Breast epithelium (tissue), 3 donors: ENCODE measurements at regions not wholly inside any gene's neighbourhood (a gene's known extent, or its start where the extent isn't known, plus 50 kb on each side); places are given as distances from the start of the nearest gene placed in this dataset.

Experiments used
- POLR2A ChIP-seq: fragments of 450-650 bp; IDR thresholded peaks from one replicate; pipeline ENCODE4 v1.6.1; 2016; ENCODE audit warnings: antibody characterized with exemption, mild to moderate bottlenecking, moderate library complexity
- TF ChIP-seq, protein P1 (sequence below), 3 donors: fragments of 450-650 bp; IDR thresholded peaks; one replicate each; pipeline ENCODE4 v1.5.1; 2016 to 2017; ENCODE audit warnings: antibody characterized with exemption in 3 of 3, mild to moderate bottlenecking in 3 of 3, moderate library complexity in 3 of 3

DNA sequence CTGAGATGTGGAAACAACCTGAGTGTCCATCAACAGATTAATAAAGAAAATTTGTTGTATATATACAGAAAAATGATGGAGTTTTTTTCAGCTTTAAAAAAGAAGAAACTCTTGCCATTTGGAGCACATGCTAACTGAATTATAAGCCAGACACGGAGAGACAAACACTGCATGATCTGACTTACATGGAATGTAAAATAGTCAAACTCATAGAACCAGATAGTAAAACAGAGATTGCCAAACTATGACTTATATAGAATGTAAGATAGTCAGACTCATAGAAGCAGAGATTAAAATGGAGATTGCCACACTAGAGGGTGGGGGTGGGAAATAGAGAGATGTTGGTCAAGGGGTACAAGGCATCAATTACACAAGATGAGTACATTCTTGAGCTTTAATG lies 1786.6 kb downstream of the PLA2G4A start:
- TF ChIP-seq, protein P1, sequence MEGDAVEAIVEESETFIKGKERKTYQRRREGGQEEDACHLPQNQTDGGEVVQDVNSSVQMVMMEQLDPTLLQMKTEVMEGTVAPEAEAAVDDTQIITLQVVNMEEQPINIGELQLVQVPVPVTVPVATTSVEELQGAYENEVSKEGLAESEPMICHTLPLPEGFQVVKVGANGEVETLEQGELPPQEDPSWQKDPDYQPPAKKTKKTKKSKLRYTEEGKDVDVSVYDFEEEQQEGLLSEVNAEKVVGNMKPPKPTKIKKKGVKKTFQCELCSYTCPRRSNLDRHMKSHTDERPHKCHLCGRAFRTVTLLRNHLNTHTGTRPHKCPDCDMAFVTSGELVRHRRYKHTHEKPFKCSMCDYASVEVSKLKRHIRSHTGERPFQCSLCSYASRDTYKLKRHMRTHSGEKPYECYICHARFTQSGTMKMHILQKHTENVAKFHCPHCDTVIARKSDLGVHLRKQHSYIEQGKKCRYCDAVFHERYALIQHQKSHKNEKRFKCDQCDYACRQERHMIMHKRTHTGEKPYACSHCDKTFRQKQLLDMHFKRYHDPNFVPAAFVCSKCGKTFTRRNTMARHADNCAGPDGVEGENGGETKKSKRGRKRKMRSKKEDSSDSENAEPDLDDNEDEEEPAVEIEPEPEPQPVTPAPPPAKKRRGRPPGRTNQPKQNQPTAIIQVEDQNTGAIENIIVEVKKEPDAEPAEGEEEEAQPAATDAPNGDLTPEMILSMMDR (IDR thresholded peaks at IDR 0.05) = no peak
- no peak for TF ChIP-seq POLR2A
